MM.1S (cell line): ENCODE measurements at regions not wholly inside any gene's neighbourhood (a gene's known extent, or its start where the extent isn't known, plus 50 kb on each side); places are given as distances from the start of the nearest gene placed in this dataset.

Experiments
- DNase-seq: peaks from one replicate; pipeline ENCODE4 v3.0.0-alpha.2; 2015
- H2AFZ ChIP-seq: fragments of 300-600 bp; sonication (generic); 2 replicates; pipeline ENCODE4 v1.6.0; 2016; ENCODE audit warnings: antibody characterized with exemption, low read length
- H3F3A ChIP-seq: fragments of 300-600 bp; sonication (generic); 2 replicates; pipeline ENCODE4 v1.6.1; 2016; ENCODE audit warnings: mild to moderate bottlenecking, antibody characterized with exemption, low read length, moderate library complexity, mixed read lengths; ENCODE audit not compliant: insufficient read depth
- H3K27ac ChIP-seq: fragments of 300-600 bp; sonication (generic); 2 replicates; pipeline ENCODE4 v1.5.1; 2016; ENCODE audit warnings: mild to moderate bottlenecking, low read length
- H3K27me3 ChIP-seq: fragments of 300-600 bp; sonication (generic); replicated peaks from 2 replicates; pipeline ENCODE4 v1.6.0; 2016; ENCODE audit warnings: low read length; ENCODE audit not compliant: insufficient read depth
- H3K36me3 ChIP-seq: fragments of 300-600 bp; sonication (generic); replicated peaks from 2 replicates; pipeline ENCODE4 v1.6.1; 2016; ENCODE audit warnings: mild to moderate bottlenecking, low read length, mixed read lengths; ENCODE audit not compliant: insufficient read depth
- H3K4me1 ChIP-seq: fragments of 300-600 bp; sonication (generic); 2 replicates; pipeline ENCODE4 v1.6.1; 2016; ENCODE audit warnings: low read length, mixed read lengths
- H3K4me2 ChIP-seq: fragments of 300-600 bp; sonication (generic); 2 replicates; pipeline ENCODE4 v1.6.0; 2016; ENCODE audit warnings: low read depth, low read length
- H3K4me3 ChIP-seq: fragments of 300-600 bp; sonication (generic); 2 replicates; pipeline ENCODE4 v1.5.1; 2016; ENCODE audit warnings: low read length, mixed read lengths
- H3K79me2 ChIP-seq: fragments of 300-600 bp; sonication (generic); 2 replicates; pipeline ENCODE4 v1.6.1; 2016; ENCODE audit warnings: mixed run types, low read length, mixed read lengths
- H3K9ac ChIP-seq: fragments of 300-600 bp; sonication (generic); 2 replicates; pipeline ENCODE4 v1.6.1; 2016; ENCODE audit warnings: low read length, mixed read lengths
- H3K9me2 ChIP-seq: fragments of 300-600 bp; sonication (generic); replicated peaks from 2 replicates; pipeline ENCODE4 v1.6.1; 2016; ENCODE audit warnings: mild to moderate bottlenecking, low read length, mixed read lengths; ENCODE audit not compliant: insufficient read depth
- H3K9me3 ChIP-seq: fragments of 300-600 bp; sonication (generic); replicated peaks from 2 replicates; pipeline ENCODE4 v1.6.1; 2016; ENCODE audit warnings: mild to moderate bottlenecking, low read length, mixed read lengths; ENCODE audit not compliant: insufficient read depth
- H4K20me1 ChIP-seq: fragments of 300-600 bp; sonication (generic); 2 replicates; pipeline ENCODE4 v1.6.1; 2016; ENCODE audit warnings: mild to moderate bottlenecking, low read length, moderate library complexity, mixed read lengths; ENCODE audit not compliant: insufficient read depth
- EZH2 ChIP-seq: fragments of 300-600 bp; sonication (generic); optimal IDR thresholded peaks from 2 replicates; pipeline ENCODE3; 2017; ENCODE audit warnings: low read depth, mild to moderate bottlenecking, antibody characterized with exemption, low read length, mixed read lengths
- EZH2phosphoT487 ChIP-seq: fragments of 300-600 bp; sonication (generic); IDR thresholded peaks from 2 replicates; pipeline ENCODE4 v1.6.1; 2018; ENCODE audit warnings: antibody characterized with exemption, low read length
- TF ChIP-seq, protein P1 (sequence below): fragments of 300-600 bp; sonication (generic); IDR thresholded peaks from 2 replicates; pipeline ENCODE4 v1.5.1; 2016; ENCODE audit warnings: antibody characterized with exemption, low read length, mixed read lengths

DNA sequence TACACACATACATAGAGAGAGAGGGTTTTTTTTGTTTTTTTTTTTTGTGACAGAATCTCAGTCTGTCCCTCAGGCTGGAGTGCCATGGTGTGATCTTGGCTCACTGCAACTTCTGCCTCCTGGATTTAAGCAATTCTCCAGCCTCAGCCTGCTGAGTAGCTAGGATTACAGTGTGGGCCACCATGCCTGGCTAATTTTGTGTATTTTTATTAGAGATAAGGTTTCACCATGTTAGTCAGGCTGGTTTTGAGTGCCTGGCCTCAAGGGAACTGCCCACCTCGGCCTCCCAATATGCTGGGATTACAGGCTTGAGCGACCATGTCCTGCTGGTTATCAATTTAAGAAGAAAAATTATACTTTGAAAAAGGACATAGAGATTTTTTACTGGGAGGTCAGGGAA is 710.6 kb downstream of the SLC6A15 start:
- Histone ChIP-seq H3K27me3 (no peaks in the 10 kb centered on the region), H3K4me3 (no peak overlapping the region), H3K9ac (no peak overlapping the region), H4K20me1 (no peaks in the 10 kb centered on the region), H3K9me2 (no peaks in the 10 kb centered on the region), H2AFZ (no peak overlapping the region), H3K36me3 (no peaks in the 10 kb centered on the region), H3K79me2 (no peaks in the 10 kb centered on the region), H3K9me3 (no peaks in the 10 kb centered on the region), H3K4me1 (no peaks in the 10 kb centered on the region), H3K4me2 (no peak overlapping the region), H3K27ac (no peak overlapping the region), H3F3A (no peaks in the 10 kb centered on the region)
- no peak for TF ChIP-seq EZH2phosphoT487
- DNase-seq: no peak

DNA sequence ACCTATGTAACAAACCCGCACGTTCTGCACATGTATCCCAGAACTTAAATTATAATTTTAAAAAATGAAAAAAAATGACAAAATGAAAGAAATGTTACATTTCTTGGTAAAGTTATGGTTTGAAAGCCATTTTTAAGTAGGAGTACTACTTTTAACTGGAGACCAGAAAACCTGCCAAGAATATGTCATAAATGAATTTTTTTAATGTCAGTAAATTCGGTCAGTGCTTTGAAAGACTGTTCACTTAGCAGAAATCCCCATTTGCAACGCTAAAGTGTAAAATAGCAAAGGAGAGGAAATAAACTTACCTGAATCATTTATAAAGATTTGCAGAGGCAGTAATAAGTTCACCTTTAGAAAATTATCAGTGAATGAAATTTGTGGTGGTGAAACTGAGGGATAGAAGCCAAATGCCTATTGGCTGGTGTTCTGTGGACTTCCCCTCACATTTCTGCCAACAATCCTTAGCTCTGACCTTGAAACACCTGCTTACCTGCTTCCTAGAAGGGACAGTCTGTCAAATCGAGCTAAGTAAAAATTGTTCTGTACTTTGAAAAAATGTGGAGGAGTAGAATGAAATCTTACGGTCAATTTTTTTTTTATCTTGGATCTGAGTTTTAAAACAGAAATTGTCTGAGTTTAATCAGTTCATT is 714.2 kb downstream of the SLC6A15 start:
- Histone ChIP-seq H3K9me2 (no peaks in the 10 kb centered on the region), H3K4me2 (no peak overlapping the region), H3K4me3 (no peak overlapping the region), H3K36me3 (no peaks in the 10 kb centered on the region), H3K9ac (no peak overlapping the region), H3K79me2 (no peaks in the 10 kb centered on the region), H4K20me1 (no peaks in the 10 kb centered on the region), H3K27ac (no peak overlapping the region), H2AFZ (no peak overlapping the region), H3K4me1 (no peaks in the 10 kb centered on the region), H3K9me3 (no peaks in the 10 kb centered on the region), H3F3A (no peaks in the 10 kb centered on the region), H3K27me3 (no peaks in the 10 kb centered on the region)
- TF ChIP-seq, protein P1, sequence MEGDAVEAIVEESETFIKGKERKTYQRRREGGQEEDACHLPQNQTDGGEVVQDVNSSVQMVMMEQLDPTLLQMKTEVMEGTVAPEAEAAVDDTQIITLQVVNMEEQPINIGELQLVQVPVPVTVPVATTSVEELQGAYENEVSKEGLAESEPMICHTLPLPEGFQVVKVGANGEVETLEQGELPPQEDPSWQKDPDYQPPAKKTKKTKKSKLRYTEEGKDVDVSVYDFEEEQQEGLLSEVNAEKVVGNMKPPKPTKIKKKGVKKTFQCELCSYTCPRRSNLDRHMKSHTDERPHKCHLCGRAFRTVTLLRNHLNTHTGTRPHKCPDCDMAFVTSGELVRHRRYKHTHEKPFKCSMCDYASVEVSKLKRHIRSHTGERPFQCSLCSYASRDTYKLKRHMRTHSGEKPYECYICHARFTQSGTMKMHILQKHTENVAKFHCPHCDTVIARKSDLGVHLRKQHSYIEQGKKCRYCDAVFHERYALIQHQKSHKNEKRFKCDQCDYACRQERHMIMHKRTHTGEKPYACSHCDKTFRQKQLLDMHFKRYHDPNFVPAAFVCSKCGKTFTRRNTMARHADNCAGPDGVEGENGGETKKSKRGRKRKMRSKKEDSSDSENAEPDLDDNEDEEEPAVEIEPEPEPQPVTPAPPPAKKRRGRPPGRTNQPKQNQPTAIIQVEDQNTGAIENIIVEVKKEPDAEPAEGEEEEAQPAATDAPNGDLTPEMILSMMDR: no peak
- TF ChIP-seq EZH2 (no peak), EZH2phosphoT487 (no peak)
- no peak for DNase-seq

DNA sequence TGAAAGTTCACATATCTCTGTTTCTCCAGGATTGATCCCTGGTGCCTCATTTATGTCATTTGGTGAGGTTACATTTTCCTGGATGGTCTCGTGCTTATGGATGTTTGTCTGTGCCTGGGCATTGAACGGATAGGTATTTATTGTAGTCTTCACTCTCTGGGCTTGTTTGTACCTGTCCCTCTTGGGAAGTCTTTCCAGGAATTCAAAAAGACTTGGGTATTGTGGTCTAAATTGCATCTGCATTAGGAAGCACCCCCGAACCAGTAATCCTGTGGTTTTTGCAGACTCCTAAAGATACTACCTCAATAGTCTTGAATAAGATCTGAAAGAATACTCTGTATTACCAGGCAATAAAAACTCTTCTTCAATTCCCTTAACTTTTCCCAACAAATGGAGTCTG is 720.8 kb downstream of the SLC6A15 start:
- no peaks in the 10 kb centered on the region for H3K27me3 ChIP-seq
- H3K4me3 ChIP-seq: no peak overlapping the region
- no peaks in the 10 kb centered on the region for H4K20me1 ChIP-seq
- no peak for DNase-seq
- H3K79me2 ChIP-seq: no peaks in the 10 kb centered on the region
- no peak overlapping the region for H2AFZ ChIP-seq
- no peaks in the 10 kb centered on the region for H3K36me3 ChIP-seq
- H3K9ac ChIP-seq: no peak overlapping the region
- no peaks in the 10 kb centered on the region for H3K9me3 ChIP-seq
- H3K9me2 ChIP-seq: no peaks in the 10 kb centered on the region
- H3K4me2 ChIP-seq: no peak overlapping the region
- no peaks in the 10 kb centered on the region for H3K4me1 ChIP-seq
- H3K27ac ChIP-seq: no peak overlapping the region
- no peaks in the 10 kb centered on the region for H3F3A ChIP-seq
- no peak for TF ChIP-seq EZH2
- TF ChIP-seq, protein P1: no peak
- no peak for TF ChIP-seq EZH2phosphoT487

DNA sequence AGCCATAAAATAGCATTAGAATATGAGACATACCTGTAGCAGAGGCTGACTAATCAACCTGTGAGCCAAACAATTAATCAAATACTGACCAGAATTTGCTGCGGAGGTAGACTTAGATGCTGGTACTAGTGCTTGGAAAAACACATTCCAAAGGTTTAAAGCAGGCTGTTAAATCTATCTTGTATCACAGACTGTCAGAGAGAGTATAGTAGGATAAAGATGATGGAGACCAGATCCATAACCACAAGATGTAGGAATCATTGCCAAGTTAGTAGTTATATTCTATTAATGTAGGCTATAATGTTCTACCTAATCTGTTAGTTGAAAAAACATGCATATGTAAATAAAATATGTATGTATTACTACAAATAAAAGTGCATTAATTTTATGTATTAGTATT is 726.2 kb downstream of the SLC6A15 start:
- no peak for DNase-seq
- no peaks in the 10 kb centered on the region for H3K79me2 ChIP-seq
- no peaks in the 10 kb centered on the region for H3K4me1 ChIP-seq
- H4K20me1 ChIP-seq: no peaks in the 10 kb centered on the region
- H3K36me3 ChIP-seq: no peaks in the 10 kb centered on the region
- TF ChIP-seq EZH2phosphoT487 (no peak), EZH2 (no peak)
- TF ChIP-seq, protein P1: no peak
- H3F3A ChIP-seq: no peaks in the 10 kb centered on the region
- H3K27ac ChIP-seq: no peak overlapping the region
- H3K9me2 ChIP-seq: no peaks in the 10 kb centered on the region
- no peak overlapping the region for H3K4me2 ChIP-seq
- no peaks in the 10 kb centered on the region for H3K9me3 ChIP-seq
- no peak overlapping the region for H3K4me3 ChIP-seq
- H2AFZ ChIP-seq: no peak overlapping the region
- no peak overlapping the region for H3K9ac ChIP-seq
- H3K27me3 ChIP-seq: no peaks in the 10 kb centered on the region
